Uterus (tissue), 2 donors: ENCODE measurements at regions not wholly inside any gene's neighbourhood (a gene's known extent, or its start where the extent isn't known, plus 50 kb on each side); places are given as distances from the start of the nearest gene placed in this dataset.

ENCODE experiments used
- POLR2A ChIP-seq, 2 donors: fragments of 450-650 bp; IDR thresholded peaks; one replicate each; pipeline ENCODE4 v1.6.1; 2016; ENCODE audit warnings: antibody characterized with exemption in 2 of 2, mild to moderate bottlenecking in 1 of 2, moderate library complexity in 1 of 2
- TF ChIP-seq, protein P1 (sequence below), 4 experiments: fragments of 200-600 bp in 2 of 4; fragments of 450-650 bp in 2 of 4; sonication (generic) in 2 of 4; IDR thresholded peaks; one replicate each; pipeline ENCODE4 v1.5.1; 2016 to 2019; ENCODE audit warnings: antibody characterized with exemption in 4 of 4, mild to moderate bottlenecking in 2 of 4, moderate library complexity in 1 of 4

DNA sequence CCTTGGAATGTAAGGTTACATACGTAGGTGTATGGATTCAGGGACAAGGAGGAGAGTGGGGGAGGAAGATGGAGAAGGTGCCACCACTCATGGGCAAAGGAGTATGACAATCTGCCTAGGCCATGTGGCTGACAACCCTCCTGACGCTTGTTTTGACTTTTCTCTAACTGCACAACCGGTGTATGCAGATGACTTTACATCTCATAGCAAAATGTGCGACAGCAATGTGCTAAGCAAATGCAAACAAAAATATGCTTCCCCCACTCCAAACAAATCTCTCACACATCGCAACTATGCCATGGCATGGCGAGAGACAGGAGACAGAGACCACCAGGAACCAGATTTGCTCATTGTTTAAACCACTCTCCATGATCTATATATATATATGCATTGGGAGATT is 191.8 kb downstream of the BLID start:
- TF ChIP-seq, protein P1, sequence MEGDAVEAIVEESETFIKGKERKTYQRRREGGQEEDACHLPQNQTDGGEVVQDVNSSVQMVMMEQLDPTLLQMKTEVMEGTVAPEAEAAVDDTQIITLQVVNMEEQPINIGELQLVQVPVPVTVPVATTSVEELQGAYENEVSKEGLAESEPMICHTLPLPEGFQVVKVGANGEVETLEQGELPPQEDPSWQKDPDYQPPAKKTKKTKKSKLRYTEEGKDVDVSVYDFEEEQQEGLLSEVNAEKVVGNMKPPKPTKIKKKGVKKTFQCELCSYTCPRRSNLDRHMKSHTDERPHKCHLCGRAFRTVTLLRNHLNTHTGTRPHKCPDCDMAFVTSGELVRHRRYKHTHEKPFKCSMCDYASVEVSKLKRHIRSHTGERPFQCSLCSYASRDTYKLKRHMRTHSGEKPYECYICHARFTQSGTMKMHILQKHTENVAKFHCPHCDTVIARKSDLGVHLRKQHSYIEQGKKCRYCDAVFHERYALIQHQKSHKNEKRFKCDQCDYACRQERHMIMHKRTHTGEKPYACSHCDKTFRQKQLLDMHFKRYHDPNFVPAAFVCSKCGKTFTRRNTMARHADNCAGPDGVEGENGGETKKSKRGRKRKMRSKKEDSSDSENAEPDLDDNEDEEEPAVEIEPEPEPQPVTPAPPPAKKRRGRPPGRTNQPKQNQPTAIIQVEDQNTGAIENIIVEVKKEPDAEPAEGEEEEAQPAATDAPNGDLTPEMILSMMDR (IDR thresholded peaks at IDR 0.05) = no peak
- no peak for TF ChIP-seq POLR2A (IDR thresholded peaks at IDR 0.05)
